DMS153 (cell line): ENCODE measurements at regions not wholly inside any gene's neighbourhood (a gene's known extent, or its start where the extent isn't known, plus 50 kb on each side); places are given as distances from the start of the nearest gene placed in this dataset.

Experiments
- DNase-seq: peaks from one replicate; lab custom pipeline; 2025; lab: John Stamatoyannopoulos, UW

- no peak for DNase-seq
Measured at GRCh38 chr18:75483662-75484061, 56.2 kb upstream of the SMIM21 start.

- no peak for DNase-seq
Measured at GRCh38 chr18:75482880-75483279, 55.4 kb upstream of the SMIM21 start.

- DNase-seq = no peak
Measured at GRCh38 chr18:75480487-75480886, 53.0 kb upstream of the SMIM21 start.

GRCh38 chr18:75478996-75479880, 51.7 kb upstream of the SMIM21 start:
- DNase-seq = no peak

GRCh38 chr18:75477900-75478299, 50.4 kb upstream of the SMIM21 start:
- no peak for DNase-seq
